Glomerular endothelial cell (primary cell): ENCODE measurements at regions not wholly inside any gene's neighbourhood (a gene's known extent, or its start where the extent isn't known, plus 50 kb on each side); places are given as distances from the start of the nearest gene placed in this dataset.
"Not testable (repeated sequence)": the region's sequence is repeated elsewhere in the genome, so short reads cannot be mapped to it uniquely, and the experiment has no call there.

Experiments
- DNase-seq: peaks from one replicate; pipeline ENCODE4 v3.0.0-alpha.2; 2011; ENCODE audit warnings: low read depth, low spot score; ENCODE audit errors: extremely low read depth

- no peak for DNase-seq
These were observed 314.5 kb downstream of the COL12A1 start for GRCh38 chr6:74891349-74891831.

- DNase-seq = no peak
These were observed 316.2 kb downstream of the COL12A1 start for GRCh38 chr6:74889635-74890034.

- not testable (repeated sequence) for DNase-seq
These were observed 317.1 kb downstream of the COL12A1 start for GRCh38 chr6:74888741-74889140.

GRCh38 chr6:74879976-74880375 lies 325.9 kb downstream of the COL12A1 start:
- no peak for DNase-seq

- DNase-seq = no peak
These were observed 326.6 kb downstream of the COL12A1 start for GRCh38 chr6:74879234-74879633.

- no peak for DNase-seq
These were observed 330.7 kb downstream of the COL12A1 start for GRCh38 chr6:74875193-74875592.

- no peak for DNase-seq
These were observed 332.9 kb downstream of the COL12A1 start for GRCh38 chr6:74872754-74873476.

- DNase-seq = no peak
These were observed 334.1 kb downstream of the COL12A1 start for GRCh38 chr6:74871757-74872156.

- no peak for DNase-seq
These were observed 335.4 kb downstream of the COL12A1 start for GRCh38 chr6:74870403-74870802.

GRCh38 chr6:74867291-74867690 lies 338.6 kb downstream of the COL12A1 start:
- DNase-seq = no peak

- DNase-seq = no peak
These were observed 341.9 kb downstream of the COL12A1 start for GRCh38 chr6:74863968-74864367.

- DNase-seq = no peak
These were observed 345.4 kb downstream of the COL12A1 start for GRCh38 chr6:74860456-74860855.

GRCh38 chr6:74857157-74857556 lies 348.7 kb downstream of the COL12A1 start:
- DNase-seq = no peak

GRCh38 chr6:74853991-74854390 lies 351.9 kb downstream of the COL12A1 start:
- DNase-seq = no peak

- DNase-seq = no peak
These were observed 354.3 kb downstream of the COL12A1 start for GRCh38 chr6:74851596-74851995.

- DNase-seq = no peak
These were observed 364.9 kb downstream of the COL12A1 start for GRCh38 chr6:74840953-74841352.

- DNase-seq = no peak
These were observed 370.9 kb downstream of the COL12A1 start for GRCh38 chr6:74834967-74835366.

GRCh38 chr6:74826263-74826662 lies 379.6 kb downstream of the COL12A1 start:
- no peak for DNase-seq

- DNase-seq = no peak
These were observed 391.4 kb downstream of the COL12A1 start for GRCh38 chr6:74814440-74814839.

GRCh38 chr6:74807674-74808073 lies 398.2 kb downstream of the COL12A1 start:
- no peak for DNase-seq

GRCh38 chr6:74805916-74806696 lies 399.7 kb downstream of the COL12A1 start:
- no peak for DNase-seq

GRCh38 chr6:74798302-74798701 lies 407.6 kb downstream of the COL12A1 start:
- DNase-seq = no peak
